Smooth muscle cell (in vitro differentiated cells): ENCODE measurements at regions not wholly inside any gene's neighbourhood (a gene's known extent, or its start where the extent isn't known, plus 50 kb on each side); places are given as distances from the start of the nearest gene placed in this dataset.
A peak's percentile ranks its signal among the peaks of the same experiment; 100 is the strongest.

ENCODE experiments used
- DNase-seq: peaks from one replicate; lab custom pipeline; 2025; ENCODE audit not compliant: unreplicated experiment; lab: John Stamatoyannopoulos, UW
- H2AFZ ChIP-seq: fragments of 200-600 bp; sonication (generic); 2 replicates; pipeline ENCODE4 v1.6.0; 2016; ENCODE audit warnings: antibody characterized with exemption, low read depth, mild to moderate bottlenecking
- H3F3A ChIP-seq: fragments of 200-600 bp; sonication (generic); 2 replicates; pipeline ENCODE4 v1.6.0; 2017; ENCODE audit warnings: antibody characterized with exemption, low read depth
- H3K27ac ChIP-seq: fragments of 200-600 bp; sonication (generic); 2 replicates; pipeline ENCODE4 v1.5.1; 2016; ENCODE audit warnings: low read depth, mild to moderate bottlenecking
- H3K27me3 ChIP-seq: fragments of 200-600 bp; sonication (generic); 2 replicates; pipeline ENCODE4 v1.6.1; 2016; ENCODE audit warnings: low read depth, mild to moderate bottlenecking
- H3K36me3 ChIP-seq: fragments of 200-600 bp; sonication (generic); 2 replicates; pipeline ENCODE4 v1.5.1; 2016; ENCODE audit warnings: low read depth
- H3K4me1 ChIP-seq: fragments of 200-600 bp; sonication (generic); 2 replicates; pipeline ENCODE4 v1.5.1; 2016; ENCODE audit warnings: low read depth
- H3K4me2 ChIP-seq: fragments of 200-600 bp; sonication (generic); 2 replicates; pipeline ENCODE4 v1.6.0; 2016; ENCODE audit warnings: mild to moderate bottlenecking
- H3K4me3 ChIP-seq: fragments of 200-600 bp; sonication (generic); 2 replicates; pipeline ENCODE4 v1.5.1; 2016; ENCODE audit warnings: mild to moderate bottlenecking
- H3K79me2 ChIP-seq: fragments of 200-600 bp; sonication (generic); 2 replicates; pipeline ENCODE4 v1.6.0; 2016; ENCODE audit warnings: low read depth, mild to moderate bottlenecking
- H3K9ac ChIP-seq: fragments of 200-600 bp; sonication (generic); 2 replicates; pipeline ENCODE4 v1.6.0; 2016; ENCODE audit warnings: low read depth
- H3K9me3 ChIP-seq: fragments of 200-600 bp; sonication (generic); replicated peaks from 2 replicates; pipeline ENCODE4 v1.5.1; 2016; ENCODE audit warnings: low read depth
- H4K20me1 ChIP-seq: fragments of 200-600 bp; sonication (generic); 2 replicates; pipeline ENCODE4 v1.6.0; 2016; ENCODE audit warnings: low read depth
- CTCF ChIP-seq: fragments of 200-600 bp; sonication (generic); IDR thresholded peaks from 2 replicates; pipeline ENCODE4 v1.5.1; 2017; ENCODE audit warnings: borderline replicate concordance, mild to moderate bottlenecking, antibody characterized with exemption; ENCODE audit not compliant: insufficient read depth, poor library complexity, severe bottlenecking
- WGBS: methylation state at CpG from one replicate; pipeline ENCODE4 v1.1.7; 2016; ENCODE audit warnings: low lambda C conversion rate; 5-methylcytosine and 5-hydroxymethylcytosine counted together

DNA sequence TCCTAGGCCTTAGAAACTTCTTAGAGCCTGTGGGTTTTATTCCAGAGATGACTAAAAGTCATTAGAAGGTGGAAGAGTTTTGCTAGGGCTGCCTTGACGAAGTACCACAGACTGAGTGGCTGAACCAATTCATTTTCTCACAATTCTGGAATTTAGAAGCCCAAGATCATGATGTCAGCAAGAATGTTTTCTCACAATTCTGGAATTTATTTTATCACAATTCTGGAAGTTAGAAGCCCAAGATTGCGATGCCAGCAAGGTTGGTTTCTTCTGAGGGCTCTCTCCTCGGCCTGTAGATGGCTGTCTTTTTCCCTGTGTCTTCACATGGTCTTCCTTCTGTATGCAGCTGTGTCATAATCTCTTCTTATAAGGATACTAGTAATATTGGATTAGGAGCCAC, 672.9 kb upstream of the MARCKS start:
- peak overlapping the region; percentile 52 for H3K27ac ChIP-seq
- no peaks in the 10 kb centered on the region for H4K20me1 ChIP-seq
- no peak overlapping the region for H3K4me2 ChIP-seq
- no peak overlapping the region for H3K9ac ChIP-seq
- no peak overlapping the region for H3K4me3 ChIP-seq
- no peak for DNase-seq
- no peaks in the 10 kb centered on the region for H3K36me3 ChIP-seq
- TF ChIP-seq CTCF = no peak
- H3F3A ChIP-seq = peaks cover 5% of the 10 kb centered on the region
- peak overlapping the region; percentile 36 for H2AFZ ChIP-seq
- no peaks in the 10 kb centered on the region for H3K27me3 ChIP-seq
- no peaks in the 10 kb centered on the region for H3K4me1 ChIP-seq
- no peaks in the 10 kb centered on the region for H3K9me3 ChIP-seq
- H3K79me2 ChIP-seq = no peaks in the 10 kb centered on the region
- 55% methylated on average over 3 of the region's 3 CpGs for WGBS

- Histone ChIP-seq H3K4me3 (no peak overlapping the region), H3F3A (peaks cover 5% of the 10 kb centered on the region), H2AFZ (peak overlapping the region; percentile 19), H3K27ac (peak overlapping the region; percentile 52), H3K9ac (no peak overlapping the region), H3K4me1 (no peaks in the 10 kb centered on the region), H3K36me3 (no peaks in the 10 kb centered on the region), H3K9me3 (no peaks in the 10 kb centered on the region), H3K4me2 (no peak overlapping the region), H3K27me3 (no peaks in the 10 kb centered on the region), H4K20me1 (no peaks in the 10 kb centered on the region), H3K79me2 (no peaks in the 10 kb centered on the region)
- WGBS = 93% methylated on average over 2 of the region's 2 CpGs
- no peak for TF ChIP-seq CTCF
- DNase-seq = no peak
These were observed 672.4 kb upstream of the MARCKS start for GRCh38 chr6:113184736-113185135.

DNA sequence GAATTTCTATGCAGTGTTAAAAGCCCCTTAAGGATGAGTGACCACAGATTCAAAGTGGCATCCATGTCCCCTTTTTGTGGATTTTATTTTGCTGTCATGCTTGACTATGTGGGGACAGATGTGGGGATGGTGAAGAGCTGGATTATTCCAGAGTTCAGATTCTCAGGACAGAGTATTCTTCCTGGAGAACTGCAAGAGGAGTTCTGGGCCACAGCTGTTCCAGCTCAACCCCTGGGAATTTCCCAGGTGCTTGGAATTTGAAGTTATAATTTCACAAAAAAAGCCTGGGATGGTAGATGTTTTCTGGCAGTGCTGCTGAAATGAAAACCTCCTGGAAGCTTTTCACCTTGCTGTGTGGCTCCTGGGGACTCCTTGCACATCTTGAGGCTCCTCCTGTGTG, 671.8 kb upstream of the MARCKS start:
- H3K4me2 ChIP-seq = no peak overlapping the region
- no peak for TF ChIP-seq CTCF
- H4K20me1 ChIP-seq = no peaks in the 10 kb centered on the region
- no peaks in the 10 kb centered on the region for H3K4me1 ChIP-seq
- no peaks in the 10 kb centered on the region for H3K79me2 ChIP-seq
- no peak overlapping the region for H3K4me3 ChIP-seq
- peak overlapping the region; percentile 19 for H2AFZ ChIP-seq
- H3K9ac ChIP-seq = no peak overlapping the region
- H3K36me3 ChIP-seq = no peaks in the 10 kb centered on the region
- H3K9me3 ChIP-seq = no peaks in the 10 kb centered on the region
- no peak for DNase-seq
- no peaks in the 10 kb centered on the region for H3K27me3 ChIP-seq
- H3K27ac ChIP-seq = no peak overlapping the region
- peaks cover 5% of the 10 kb centered on the region for H3F3A ChIP-seq

DNA sequence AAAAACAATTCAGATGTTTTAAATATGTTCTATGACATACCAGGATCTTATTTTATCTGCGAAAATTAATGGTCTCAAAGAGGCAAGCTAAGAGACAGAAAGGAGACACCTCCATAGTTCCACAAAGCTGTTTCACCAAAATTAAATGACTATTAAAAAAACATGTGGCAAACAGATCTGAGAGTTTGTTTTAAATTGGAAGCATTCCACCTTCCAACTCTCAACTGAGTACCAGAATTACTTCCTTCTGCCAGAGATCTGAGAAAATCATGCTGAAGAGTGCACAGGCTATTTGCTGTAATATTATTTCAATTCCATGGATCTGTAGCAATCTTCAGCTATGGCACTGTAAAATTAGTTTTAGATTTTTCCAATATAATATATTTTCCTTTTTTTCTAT, 669.5 kb upstream of the MARCKS start:
- peaks cover 5% of the 10 kb centered on the region for H3F3A ChIP-seq
- no peaks in the 10 kb centered on the region for H3K36me3 ChIP-seq
- H4K20me1 ChIP-seq = no peaks in the 10 kb centered on the region
- H3K27me3 ChIP-seq = no peaks in the 10 kb centered on the region
- no peaks in the 10 kb centered on the region for H3K79me2 ChIP-seq
- H2AFZ ChIP-seq = no peak overlapping the region
- TF ChIP-seq CTCF = no peak
- H3K27ac ChIP-seq = no peak overlapping the region
- no peak for DNase-seq
- WGBS = 94% methylated on average over 1 of the region's 1 CpG
- no peak overlapping the region for H3K4me2 ChIP-seq
- no peaks in the 10 kb centered on the region for H3K4me1 ChIP-seq
- no peaks in the 10 kb centered on the region for H3K9me3 ChIP-seq
- no peak overlapping the region for H3K9ac ChIP-seq
- H3K4me3 ChIP-seq = no peak overlapping the region
